Fibroblast of lung (primary cell): ENCODE measurements at regions not wholly inside any gene's neighbourhood (a gene's known extent, or its start where the extent isn't known, plus 50 kb on each side); places are given as distances from the start of the nearest gene placed in this dataset.

Experiments
- CTCF ChIP-seq, 2 donors: IDR thresholded peaks in 1 of 2; conservative IDR thresholded peaks in 1 of 2; 1 replicate in 1 of 2; 2 replicates in 1 of 2; pipeline ENCODE4 v1.5.1; 2011 to 2012; ENCODE audit warnings: low read length in 2 of 2, control low read depth in 1 of 2, inconsistent platforms in 1 of 2, low read depth in 1 of 2, mild to moderate bottlenecking in 1 of 2
- EZH2 ChIP-seq: IDR thresholded peaks from 2 replicates; pipeline ENCODE4 v1.5.1; 2012; ENCODE audit warnings: low read length, control low read depth, mild to moderate bottlenecking; ENCODE audit errors: missing control alignments

GRCh38 chr17:78299049-78299448 is 60.8 kb downstream of the SOCS3 start:
- no peak for TF ChIP-seq EZH2
- no peak for TF ChIP-seq CTCF (conservative IDR thresholded peaks at IDR 0.05 in 1 of 2, IDR thresholded peaks at IDR 0.05 in 1 of 2; ENCODE audit: low read depth in 1 of 2, low read length in 2 of 2)
